ENCODE measurements at regions not wholly inside any gene's neighbourhood (a gene's known extent, or its start where the extent isn't known, plus 50 kb on each side); places are given as distances from the start of the nearest gene placed in this dataset.
"Not testable (repeated sequence)": the region's sequence is repeated elsewhere in the genome, so short reads cannot be mapped to it uniquely, and the experiment has no call there.

DNA sequence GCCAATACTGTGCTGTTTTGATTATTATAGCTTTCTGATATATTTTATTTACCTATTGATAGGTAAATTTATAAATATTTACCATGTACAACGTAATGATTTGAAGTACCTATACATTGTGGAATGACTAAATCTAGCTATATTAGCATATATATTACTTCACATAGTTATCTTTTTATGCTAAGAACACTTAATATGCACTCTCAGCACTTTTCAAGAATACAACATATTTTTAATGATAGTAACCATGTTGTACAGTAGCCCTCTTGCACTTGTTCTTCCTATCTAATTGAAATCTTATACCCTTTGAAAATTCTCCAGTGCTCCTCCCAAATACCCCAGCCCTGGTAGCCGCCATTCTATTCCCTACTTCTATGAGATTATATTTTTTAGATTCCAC lies 604.0 kb upstream of the KIF2B start:
- CTCF ChIA-PET = no interaction called here
- Histone ChIP-seq H3K4me1 (ENCODE audit: control insufficient read depth in 1 of 2, insufficient read depth in 2 of 2, low read depth in 1 of 2, low read length in 1 of 2) (no peaks in the 10 kb centered on the region), H3K27ac (ENCODE audit: low read depth in 2 of 2, low read length in 1 of 2) (no peak overlapping the region), H3K4me2 (no peak overlapping the region), H3K9me3 (peaks cover 3% of the 10 kb centered on the region; the same call in 1 of the 2 replicates), H3K79me2 (ENCODE audit: insufficient read depth) (no peaks in the 10 kb centered on the region), H3K9ac (no peak overlapping the region), H3F3A (replicated peaks; ENCODE audit: insufficient read depth) (no peaks in the 10 kb centered on the region), H3K4me3 (ENCODE audit: low read depth in 2 of 2, low read length in 1 of 2) (no peak overlapping the region), H3K27me3 (ENCODE audit: insufficient read depth) (no peaks in the 10 kb centered on the region), H2AFZ (ENCODE audit: low read depth) (no peak overlapping the region), H3K36me3 (replicated peaks in 1 of 2; ENCODE audit: control insufficient read depth in 1 of 2, insufficient read depth in 2 of 2, low read length in 1 of 2) (no peaks in the 10 kb centered on the region), H4K20me1 (ENCODE audit: insufficient read depth) (no peaks in the 10 kb centered on the region), H3K9me2 (no peaks in the 10 kb centered on the region)
- no peak for TF ChIP-seq MEF2A (IDR thresholded peaks at IDR 0.05; ENCODE audit: borderline replicate concordance, low read depth)
- DNase-seq = no peak
- 12% methylated on average over 2 of the region's 2 CpGs for WGBS (ENCODE audit: low lambda C conversion rate)
- POLR2A ChIA-PET = no interaction called here

DNA sequence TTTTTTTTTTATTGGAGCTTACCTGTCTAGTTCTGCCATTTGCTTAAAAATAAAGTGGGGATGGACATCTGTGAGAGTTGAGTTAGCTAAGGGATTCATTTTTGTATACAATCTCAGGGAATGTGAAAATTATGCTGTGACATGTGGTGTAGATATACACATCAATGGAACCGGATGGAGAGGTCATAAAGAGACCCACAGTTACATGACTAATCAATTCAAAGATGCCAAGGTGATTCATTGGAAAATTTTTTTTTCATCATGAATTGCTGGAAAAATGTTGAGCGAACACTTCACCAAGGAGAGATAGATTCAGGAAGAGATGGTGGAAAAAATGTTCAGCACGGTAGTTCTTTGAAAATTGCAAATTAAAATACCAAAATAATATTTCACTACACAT lies 605.4 kb upstream of the KIF2B start:
- Histone ChIP-seq H3K4me1 (ENCODE audit: control insufficient read depth in 1 of 2, insufficient read depth in 2 of 2, low read depth in 1 of 2, low read length in 1 of 2) (no peaks in the 10 kb centered on the region), H3K27ac (ENCODE audit: low read depth in 2 of 2, low read length in 1 of 2) (no peak overlapping the region), H3K9me2 (no peaks in the 10 kb centered on the region), H4K20me1 (ENCODE audit: insufficient read depth) (no peaks in the 10 kb centered on the region), H3K27me3 (ENCODE audit: insufficient read depth) (no peaks in the 10 kb centered on the region), H3K9ac (no peak overlapping the region), H3K36me3 (replicated peaks in 1 of 2; ENCODE audit: control insufficient read depth in 1 of 2, insufficient read depth in 2 of 2, low read length in 1 of 2) (no peaks in the 10 kb centered on the region), H3F3A (replicated peaks; ENCODE audit: insufficient read depth) (no peaks in the 10 kb centered on the region), H3K79me2 (ENCODE audit: insufficient read depth) (no peaks in the 10 kb centered on the region), H3K4me3 (ENCODE audit: low read depth in 2 of 2, low read length in 1 of 2) (no peak overlapping the region), H3K9me3 (peaks cover 3% of the 10 kb centered on the region; the same call in 1 of the 2 replicates), H3K4me2 (no peak overlapping the region), H2AFZ (ENCODE audit: low read depth) (no peak overlapping the region)
- ChIA-PET POLR2A (no interaction called here), CTCF (interaction anchor here (0.6 kb wide), 2 partner anchors 17 to 1827 kb away, joined by 3 read pairs; no protein-coding TSS in a partner anchor)
- TF ChIP-seq TEAD4 (IDR thresholded peaks at IDR 0.05; ENCODE audit: borderline replicate concordance, insufficient read depth) (no peak), FOXJ3 (CRISPR knock-in tag; IDR thresholded peaks at IDR 0.05) (no peak), SMC3 (IDR thresholded peaks at IDR 0.05; ENCODE audit: low read depth, low read length) (no peak), EZH2phosphoT487 (IDR thresholded peaks at IDR 0.05; ENCODE audit: borderline replicate concordance, low read depth) (no peak), EP300 (IDR thresholded peaks at IDR 0.05; ENCODE audit: borderline replicate concordance in 1 of 2, low read depth in 1 of 2, low read length in 1 of 2) (no peak), JUND (IDR thresholded peaks at IDR 0.05) (no peak), GATA2 (CRISPR knock-in tag; IDR thresholded peaks at IDR 0.05) (no peak), MEF2A (IDR thresholded peaks at IDR 0.05; ENCODE audit: borderline replicate concordance, low read depth) (no peak)
- TF ChIP-seq, protein P1, sequence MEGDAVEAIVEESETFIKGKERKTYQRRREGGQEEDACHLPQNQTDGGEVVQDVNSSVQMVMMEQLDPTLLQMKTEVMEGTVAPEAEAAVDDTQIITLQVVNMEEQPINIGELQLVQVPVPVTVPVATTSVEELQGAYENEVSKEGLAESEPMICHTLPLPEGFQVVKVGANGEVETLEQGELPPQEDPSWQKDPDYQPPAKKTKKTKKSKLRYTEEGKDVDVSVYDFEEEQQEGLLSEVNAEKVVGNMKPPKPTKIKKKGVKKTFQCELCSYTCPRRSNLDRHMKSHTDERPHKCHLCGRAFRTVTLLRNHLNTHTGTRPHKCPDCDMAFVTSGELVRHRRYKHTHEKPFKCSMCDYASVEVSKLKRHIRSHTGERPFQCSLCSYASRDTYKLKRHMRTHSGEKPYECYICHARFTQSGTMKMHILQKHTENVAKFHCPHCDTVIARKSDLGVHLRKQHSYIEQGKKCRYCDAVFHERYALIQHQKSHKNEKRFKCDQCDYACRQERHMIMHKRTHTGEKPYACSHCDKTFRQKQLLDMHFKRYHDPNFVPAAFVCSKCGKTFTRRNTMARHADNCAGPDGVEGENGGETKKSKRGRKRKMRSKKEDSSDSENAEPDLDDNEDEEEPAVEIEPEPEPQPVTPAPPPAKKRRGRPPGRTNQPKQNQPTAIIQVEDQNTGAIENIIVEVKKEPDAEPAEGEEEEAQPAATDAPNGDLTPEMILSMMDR (IDR thresholded peaks at IDR 0.05) = no peak
- TF ChIP-seq, protein P2, sequence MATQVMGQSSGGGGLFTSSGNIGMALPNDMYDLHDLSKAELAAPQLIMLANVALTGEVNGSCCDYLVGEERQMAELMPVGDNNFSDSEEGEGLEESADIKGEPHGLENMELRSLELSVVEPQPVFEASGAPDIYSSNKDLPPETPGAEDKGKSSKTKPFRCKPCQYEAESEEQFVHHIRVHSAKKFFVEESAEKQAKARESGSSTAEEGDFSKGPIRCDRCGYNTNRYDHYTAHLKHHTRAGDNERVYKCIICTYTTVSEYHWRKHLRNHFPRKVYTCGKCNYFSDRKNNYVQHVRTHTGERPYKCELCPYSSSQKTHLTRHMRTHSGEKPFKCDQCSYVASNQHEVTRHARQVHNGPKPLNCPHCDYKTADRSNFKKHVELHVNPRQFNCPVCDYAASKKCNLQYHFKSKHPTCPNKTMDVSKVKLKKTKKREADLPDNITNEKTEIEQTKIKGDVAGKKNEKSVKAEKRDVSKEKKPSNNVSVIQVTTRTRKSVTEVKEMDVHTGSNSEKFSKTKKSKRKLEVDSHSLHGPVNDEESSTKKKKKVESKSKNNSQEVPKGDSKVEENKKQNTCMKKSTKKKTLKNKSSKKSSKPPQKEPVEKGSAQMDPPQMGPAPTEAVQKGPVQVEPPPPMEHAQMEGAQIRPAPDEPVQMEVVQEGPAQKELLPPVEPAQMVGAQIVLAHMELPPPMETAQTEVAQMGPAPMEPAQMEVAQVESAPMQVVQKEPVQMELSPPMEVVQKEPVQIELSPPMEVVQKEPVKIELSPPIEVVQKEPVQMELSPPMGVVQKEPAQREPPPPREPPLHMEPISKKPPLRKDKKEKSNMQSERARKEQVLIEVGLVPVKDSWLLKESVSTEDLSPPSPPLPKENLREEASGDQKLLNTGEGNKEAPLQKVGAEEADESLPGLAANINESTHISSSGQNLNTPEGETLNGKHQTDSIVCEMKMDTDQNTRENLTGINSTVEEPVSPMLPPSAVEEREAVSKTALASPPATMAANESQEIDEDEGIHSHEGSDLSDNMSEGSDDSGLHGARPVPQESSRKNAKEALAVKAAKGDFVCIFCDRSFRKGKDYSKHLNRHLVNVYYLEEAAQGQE (IDR thresholded peaks at IDR 0.05; ENCODE audit: low read depth, low read length) = no peak
- 32% methylated on average over 3 of the region's 3 CpGs for WGBS (ENCODE audit: low lambda C conversion rate)
- no peak for DNase-seq

DNA sequence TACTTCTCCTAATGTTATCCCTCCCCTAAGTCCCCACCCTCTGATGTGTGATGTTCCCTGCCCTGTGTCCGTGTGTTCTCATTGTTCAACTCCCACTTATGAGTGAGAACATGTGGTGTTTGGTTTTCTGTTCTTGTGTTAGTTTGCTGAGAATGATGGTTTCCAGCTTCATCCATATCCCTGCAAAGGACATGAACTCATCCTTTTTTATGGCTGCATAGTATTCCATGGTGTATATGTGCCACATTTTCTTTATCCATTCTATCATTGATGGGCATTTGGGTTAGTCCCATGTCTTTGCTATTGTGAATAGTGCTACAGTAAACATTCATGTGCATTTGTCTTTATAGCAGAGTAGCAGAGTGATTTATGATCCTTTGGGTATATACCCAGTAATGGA lies 613.8 kb upstream of the KIF2B start:
- H3K4me3 ChIP-seq (ENCODE audit: low read depth in 2 of 2, low read length in 1 of 2); H4K20me1 ChIP-seq (ENCODE audit: insufficient read depth); H3K9me2 ChIP-seq; H3K36me3 ChIP-seq (replicated peaks in 1 of 2; ENCODE audit: control insufficient read depth in 1 of 2, insufficient read depth in 2 of 2, low read length in 1 of 2); H2AFZ ChIP-seq (ENCODE audit: low read depth); H3K9me3 ChIP-seq; H3K4me1 ChIP-seq (ENCODE audit: control insufficient read depth in 1 of 2, insufficient read depth in 2 of 2, low read depth in 1 of 2, low read length in 1 of 2); CTCF ChIA-PET; H3K27me3 ChIP-seq (ENCODE audit: insufficient read depth); H3K79me2 ChIP-seq (ENCODE audit: insufficient read depth); POLR2A ChIA-PET; H3F3A ChIP-seq (replicated peaks; ENCODE audit: insufficient read depth); H3K27ac ChIP-seq (ENCODE audit: low read depth in 2 of 2, low read length in 1 of 2); H3K9ac ChIP-seq; H3K4me2 ChIP-seq; DNase-seq: not testable (repeated sequence)
- 5% methylated on average over 1 of the region's 1 CpG for WGBS (ENCODE audit: low lambda C conversion rate)
